WI38 (cell line): ENCODE measurements at regions not wholly inside any gene's neighbourhood (a gene's known extent, or its start where the extent isn't known, plus 50 kb on each side); places are given as distances from the start of the nearest gene placed in this dataset.

Experiments
- H3K4me3 ChIP-seq: 2 replicates; pipeline ENCODE4 v1.5.1; 2011; ENCODE audit warnings: low read depth, mild to moderate bottlenecking, control low read depth, low read length
- CTCF ChIP-seq: IDR thresholded peaks from 2 replicates; pipeline ENCODE4 v1.5.1; 2012; ENCODE audit warnings: low read depth, mild to moderate bottlenecking, control low read depth, low read length

GRCh38 chr13:73259061-73260017, 200.5 kb downstream of the KLF5 start:
- H3K4me3 ChIP-seq, result no peak overlapping the region
- TF ChIP-seq CTCF, result no peak

- no peak overlapping the region for H3K4me3 ChIP-seq
- TF ChIP-seq CTCF, result no peak
Measured at GRCh38 chr13:73258406-73258805, 199.6 kb downstream of the KLF5 start.

- H3K4me3 ChIP-seq, result no peak overlapping the region
- no peak for TF ChIP-seq CTCF
Measured at GRCh38 chr13:73254827-73255226, 196.0 kb downstream of the KLF5 start.

GRCh38 chr13:73251626-73252265, 192.9 kb downstream of the KLF5 start:
- TF ChIP-seq CTCF, result no peak
- H3K4me3 ChIP-seq, result no peak overlapping the region

- TF ChIP-seq CTCF, result no peak
- H3K4me3 ChIP-seq, result no peak overlapping the region
Measured at GRCh38 chr13:73250061-73250460, 191.3 kb downstream of the KLF5 start.

- no peak overlapping the region for H3K4me3 ChIP-seq
- TF ChIP-seq CTCF, result no peak; the same call in 1 of the 2 replicates
Measured at GRCh38 chr13:73248711-73249580, 190.1 kb downstream of the KLF5 start.
